ENCODE measurements at regions not wholly inside any gene's neighbourhood (a gene's known extent, or its start where the extent isn't known, plus 50 kb on each side); places are given as distances from the start of the nearest gene placed in this dataset.
"Not testable (repeated sequence)": the region's sequence is repeated elsewhere in the genome, so short reads cannot be mapped to it uniquely, and the experiment has no call there.

DNA sequence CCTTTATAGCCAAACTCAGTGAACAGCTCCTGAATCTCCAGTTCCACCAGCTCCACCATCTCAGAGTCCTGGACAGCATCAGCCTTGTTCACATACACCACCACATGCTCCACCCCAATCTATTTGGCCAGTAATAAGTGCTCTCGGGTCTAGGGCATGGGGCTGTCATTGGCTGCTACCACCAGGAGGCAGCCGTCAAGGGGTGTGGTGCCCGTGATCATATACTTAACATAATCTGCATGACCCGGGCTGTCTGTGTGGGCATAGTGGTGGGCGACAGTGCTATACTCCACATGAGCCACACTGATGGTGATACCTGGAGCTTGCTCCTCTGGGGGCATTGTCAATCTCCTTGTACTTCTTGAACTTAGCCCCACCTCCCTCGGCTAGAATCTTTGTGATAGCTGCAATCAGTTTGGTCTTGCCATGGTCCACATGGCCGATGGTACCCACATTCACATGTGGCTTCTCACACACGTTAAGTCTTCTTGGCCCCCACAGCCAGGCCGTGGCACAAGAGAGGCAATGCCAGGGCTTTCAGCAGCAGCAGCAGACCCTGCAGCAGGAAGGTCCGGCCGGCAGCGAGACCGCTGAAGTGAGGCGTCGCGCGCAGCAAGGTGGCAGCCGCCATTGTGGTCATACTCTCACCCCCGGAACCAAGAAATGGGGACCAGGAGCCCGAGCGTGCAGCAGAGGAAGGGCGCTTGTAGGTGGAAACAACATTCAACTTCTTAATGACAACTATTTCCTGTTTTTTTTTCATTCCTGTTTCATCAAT is 210.3 kb upstream of the WSB1 start:
- Mint-ChIP-seq H3K27ac (ENCODE audit: unreplicated experiment) (no peak overlapping the region), H3K4me3 (ENCODE audit: unreplicated experiment) (no peak overlapping the region), H3K9me3 (ENCODE audit: unreplicated experiment) (peaks cover 33% of the 10 kb centered on the region), H3K27me3 (ENCODE audit: unreplicated experiment) (no peaks in the 10 kb centered on the region), H3K36me3 (ENCODE audit: unreplicated experiment) (no peaks in the 10 kb centered on the region), H3K4me1 (ENCODE audit: unreplicated experiment) (no peaks in the 10 kb centered on the region)
- TF ChIP-seq, protein P1, sequence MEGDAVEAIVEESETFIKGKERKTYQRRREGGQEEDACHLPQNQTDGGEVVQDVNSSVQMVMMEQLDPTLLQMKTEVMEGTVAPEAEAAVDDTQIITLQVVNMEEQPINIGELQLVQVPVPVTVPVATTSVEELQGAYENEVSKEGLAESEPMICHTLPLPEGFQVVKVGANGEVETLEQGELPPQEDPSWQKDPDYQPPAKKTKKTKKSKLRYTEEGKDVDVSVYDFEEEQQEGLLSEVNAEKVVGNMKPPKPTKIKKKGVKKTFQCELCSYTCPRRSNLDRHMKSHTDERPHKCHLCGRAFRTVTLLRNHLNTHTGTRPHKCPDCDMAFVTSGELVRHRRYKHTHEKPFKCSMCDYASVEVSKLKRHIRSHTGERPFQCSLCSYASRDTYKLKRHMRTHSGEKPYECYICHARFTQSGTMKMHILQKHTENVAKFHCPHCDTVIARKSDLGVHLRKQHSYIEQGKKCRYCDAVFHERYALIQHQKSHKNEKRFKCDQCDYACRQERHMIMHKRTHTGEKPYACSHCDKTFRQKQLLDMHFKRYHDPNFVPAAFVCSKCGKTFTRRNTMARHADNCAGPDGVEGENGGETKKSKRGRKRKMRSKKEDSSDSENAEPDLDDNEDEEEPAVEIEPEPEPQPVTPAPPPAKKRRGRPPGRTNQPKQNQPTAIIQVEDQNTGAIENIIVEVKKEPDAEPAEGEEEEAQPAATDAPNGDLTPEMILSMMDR (IDR thresholded peaks at IDR 0.05), result no peak
- no peak for DNase-seq (ENCODE audit: extremely low spot score, unreplicated experiment)

DNA sequence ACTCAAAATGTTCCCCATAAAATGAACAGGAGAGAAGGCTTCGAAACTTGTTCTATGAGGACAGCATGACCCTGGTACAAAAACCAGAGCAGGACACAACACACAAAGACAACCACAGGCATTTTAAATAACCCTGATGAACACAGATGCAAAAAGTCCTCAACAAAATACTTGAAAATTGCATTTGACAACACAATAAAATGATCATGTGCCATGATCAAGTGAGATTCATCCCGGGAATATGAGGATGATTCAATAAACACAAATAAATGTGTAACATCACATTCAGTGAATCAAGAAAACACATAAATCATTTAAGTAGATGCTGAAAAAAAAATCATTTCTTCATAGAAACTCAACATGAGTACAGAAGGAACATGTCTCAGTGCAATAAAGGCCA is 208.4 kb upstream of the WSB1 start:
- no peaks in the 10 kb centered on the region for H3K36me3 Mint-ChIP-seq (ENCODE audit: unreplicated experiment)
- DNase-seq (ENCODE audit: extremely low spot score, unreplicated experiment), result no peak
- no peaks in the 10 kb centered on the region for H3K27me3 Mint-ChIP-seq (ENCODE audit: unreplicated experiment)
- TF ChIP-seq, protein P1 (IDR thresholded peaks at IDR 0.05), result no peak
- H3K9me3 Mint-ChIP-seq (ENCODE audit: unreplicated experiment), result peaks cover 23% of the 10 kb centered on the region
- H3K4me1 Mint-ChIP-seq (ENCODE audit: unreplicated experiment), result no peaks in the 10 kb centered on the region
- H3K4me3 Mint-ChIP-seq (ENCODE audit: unreplicated experiment), result no peak overlapping the region
- no peak overlapping the region for H3K27ac Mint-ChIP-seq (ENCODE audit: unreplicated experiment)

DNA sequence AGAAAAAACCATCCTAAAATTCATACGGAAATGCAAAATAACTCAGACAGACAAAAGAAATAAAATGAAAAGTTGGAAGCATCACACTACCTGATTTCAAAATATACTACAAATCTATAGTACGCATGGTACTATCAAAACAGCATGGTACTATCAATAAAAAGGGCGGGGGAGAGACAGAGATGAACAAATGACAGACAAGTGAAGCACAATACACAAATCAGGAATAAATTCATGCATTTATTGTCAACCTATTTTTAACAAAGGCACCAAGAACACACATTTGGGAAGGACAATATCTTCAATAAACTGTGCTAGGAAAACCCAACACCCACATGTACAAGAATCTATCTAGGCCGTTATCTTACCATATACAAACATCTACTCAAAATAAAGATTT is 207.4 kb upstream of the WSB1 start:
- Mint-ChIP-seq H3K4me3 (ENCODE audit: unreplicated experiment) (no peak overlapping the region), H3K27ac (ENCODE audit: unreplicated experiment) (no peak overlapping the region), H3K9me3 (ENCODE audit: unreplicated experiment) (peaks cover 23% of the 10 kb centered on the region), H3K36me3 (ENCODE audit: unreplicated experiment) (no peaks in the 10 kb centered on the region), H3K27me3 (ENCODE audit: unreplicated experiment) (no peaks in the 10 kb centered on the region), H3K4me1 (ENCODE audit: unreplicated experiment) (no peaks in the 10 kb centered on the region)
- no peak for DNase-seq (ENCODE audit: extremely low spot score, unreplicated experiment)
- TF ChIP-seq, protein P1 (IDR thresholded peaks at IDR 0.05), result no peak

DNA sequence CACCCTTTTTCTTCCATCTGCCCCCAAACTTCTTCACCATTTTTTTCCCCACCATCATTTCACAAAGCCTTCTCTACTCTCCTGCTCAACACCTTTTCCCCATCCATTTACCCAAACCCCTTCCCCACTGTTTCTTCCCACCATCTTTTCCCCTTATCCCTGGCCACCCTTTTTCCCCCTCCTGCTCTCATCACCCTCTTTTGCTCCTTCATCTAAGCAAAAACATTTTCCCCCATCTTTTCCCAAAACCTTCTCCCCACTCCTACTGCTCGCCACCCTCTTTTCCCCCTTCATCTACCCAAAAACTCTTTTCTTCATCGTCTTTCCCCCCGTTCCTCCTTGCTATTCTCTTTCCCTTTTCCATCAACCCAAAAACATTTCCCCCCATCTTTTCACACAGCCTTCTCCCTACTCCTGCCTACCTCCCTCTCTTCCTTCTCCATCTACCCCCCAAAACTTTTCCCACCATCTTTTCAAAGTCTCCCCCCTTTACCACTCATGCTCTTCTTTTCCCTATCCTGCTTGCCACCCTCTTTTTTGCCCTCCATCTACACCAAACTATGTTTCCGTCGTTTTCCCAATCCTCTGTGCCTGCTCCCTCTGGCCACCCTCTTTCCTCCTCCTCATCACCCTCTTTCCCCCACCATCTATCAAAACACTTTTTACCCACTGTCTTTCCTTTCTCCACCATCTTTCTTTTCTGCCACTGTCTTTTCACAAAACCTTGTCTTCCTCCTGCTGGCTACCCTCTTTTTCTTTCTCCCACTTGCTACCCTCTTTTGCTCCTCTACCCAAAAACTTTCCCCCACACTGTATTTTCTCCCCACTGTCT is 205.8 kb upstream of the WSB1 start:
- Mint-ChIP-seq H3K27ac (ENCODE audit: unreplicated experiment) (no peak overlapping the region), H3K27me3 (ENCODE audit: unreplicated experiment) (no peaks in the 10 kb centered on the region), H3K4me1 (ENCODE audit: unreplicated experiment) (no peaks in the 10 kb centered on the region), H3K4me3 (ENCODE audit: unreplicated experiment) (no peak overlapping the region), H3K36me3 (ENCODE audit: unreplicated experiment) (no peaks in the 10 kb centered on the region), H3K9me3 (ENCODE audit: unreplicated experiment) (peaks cover 20% of the 10 kb centered on the region)
- no peak for DNase-seq (ENCODE audit: extremely low spot score, unreplicated experiment)
- TF ChIP-seq, protein P1 (IDR thresholded peaks at IDR 0.05), result no peak

DNA sequence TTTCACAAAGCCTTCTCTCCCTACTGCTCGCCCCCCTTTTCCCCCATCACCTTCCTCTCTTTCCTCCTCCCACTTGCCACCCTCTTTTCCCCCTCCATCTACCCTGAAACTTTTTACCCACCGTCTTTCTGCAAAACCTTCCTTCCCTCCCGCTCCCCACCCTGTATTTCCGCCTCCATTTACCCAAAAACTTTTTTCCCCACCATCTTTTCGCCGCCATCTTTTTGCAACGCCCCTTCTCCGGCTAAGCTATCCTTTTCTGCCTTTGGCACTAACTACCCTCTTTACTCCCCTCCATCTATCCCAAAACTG is 205.2 kb upstream of the WSB1 start:
- peaks cover 16% of the 10 kb centered on the region for H3K9me3 Mint-ChIP-seq (ENCODE audit: unreplicated experiment)
- TF ChIP-seq, protein P1 (IDR thresholded peaks at IDR 0.05), result no peak

DNA sequence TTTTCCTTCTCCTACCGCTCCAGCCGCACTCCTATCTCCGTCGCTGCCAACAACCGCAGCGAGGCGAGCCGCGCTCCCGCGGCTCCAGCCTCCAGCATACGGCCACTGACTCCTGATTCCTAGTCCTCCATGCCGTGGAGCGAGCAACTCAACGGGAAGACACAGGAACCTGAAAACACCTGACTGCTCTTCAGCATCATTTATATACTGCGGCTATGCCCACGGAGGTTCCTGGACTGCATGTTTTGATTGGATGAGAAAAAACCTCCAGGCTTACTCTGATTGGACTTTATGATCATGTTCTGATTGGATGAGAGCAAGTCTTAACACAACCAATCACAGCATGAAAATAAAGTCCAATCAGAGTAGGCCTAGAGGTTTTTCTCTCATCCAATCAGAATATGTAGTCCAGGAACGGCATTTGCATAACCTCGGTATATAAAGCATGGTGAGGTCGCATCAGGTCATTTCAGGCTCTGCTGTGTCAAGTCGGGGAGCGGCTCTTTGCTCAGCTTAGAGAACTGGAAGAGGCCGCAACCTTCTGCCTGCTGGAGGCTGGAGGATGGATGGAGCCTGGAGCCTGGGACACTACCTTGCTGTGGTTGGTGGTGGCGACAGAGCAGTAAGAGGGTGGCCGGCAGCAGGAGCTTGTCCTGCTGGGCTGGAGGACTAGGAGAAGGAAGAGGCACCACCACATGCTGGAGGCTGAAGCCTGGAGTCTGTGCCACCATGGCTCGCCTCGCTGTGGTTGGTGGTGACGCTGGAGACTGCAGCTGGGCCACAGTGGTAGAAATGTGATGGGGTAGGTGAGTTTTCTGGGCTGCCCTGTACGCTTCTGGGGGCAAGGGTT is 204.6 kb upstream of the WSB1 start:
- not testable (repeated sequence) for H3K4me3 Mint-ChIP-seq (ENCODE audit: unreplicated experiment); DNase-seq (ENCODE audit: extremely low spot score, unreplicated experiment); H3K27ac Mint-ChIP-seq (ENCODE audit: unreplicated experiment); H3K27me3 Mint-ChIP-seq (ENCODE audit: unreplicated experiment); H3K4me1 Mint-ChIP-seq (ENCODE audit: unreplicated experiment); H3K36me3 Mint-ChIP-seq (ENCODE audit: unreplicated experiment)
- H3K9me3 Mint-ChIP-seq (ENCODE audit: unreplicated experiment), result peaks cover 11% of the 10 kb centered on the region

More for the DNA sequence above, 205.2 kb upstream of the WSB1 start:
- no peak overlapping the region for H3K27ac Mint-ChIP-seq (ENCODE audit: unreplicated experiment)
- DNase-seq (ENCODE audit: extremely low spot score, unreplicated experiment), result no peak
- H3K4me1 Mint-ChIP-seq (ENCODE audit: unreplicated experiment), result no peaks in the 10 kb centered on the region
- no peak overlapping the region for H3K4me3 Mint-ChIP-seq (ENCODE audit: unreplicated experiment)
- no peaks in the 10 kb centered on the region for H3K36me3 Mint-ChIP-seq (ENCODE audit: unreplicated experiment)
- H3K27me3 Mint-ChIP-seq (ENCODE audit: unreplicated experiment), result no peaks in the 10 kb centered on the region
